C4-2B (cell line): ENCODE measurements at regions not wholly inside any gene's neighbourhood (a gene's known extent, or its start where the extent isn't known, plus 50 kb on each side); places are given as distances from the start of the nearest gene placed in this dataset.
"Not testable (repeated sequence)": the region's sequence is repeated elsewhere in the genome, so short reads cannot be mapped to it uniquely, and the experiment has no call there.

Experiments
- ZFX ChIP-seq: fragments of 450-650 bp; IDR thresholded peaks from 2 replicates; pipeline ENCODE4 v1.6.1; 2017
- TF ChIP-seq, protein P1 (sequence below): fragments of 450-650 bp; conservative IDR thresholded peaks from 2 replicates; pipeline ENCODE4 v1.5.1; 2017; ENCODE audit warnings: mild to moderate bottlenecking

DNA sequence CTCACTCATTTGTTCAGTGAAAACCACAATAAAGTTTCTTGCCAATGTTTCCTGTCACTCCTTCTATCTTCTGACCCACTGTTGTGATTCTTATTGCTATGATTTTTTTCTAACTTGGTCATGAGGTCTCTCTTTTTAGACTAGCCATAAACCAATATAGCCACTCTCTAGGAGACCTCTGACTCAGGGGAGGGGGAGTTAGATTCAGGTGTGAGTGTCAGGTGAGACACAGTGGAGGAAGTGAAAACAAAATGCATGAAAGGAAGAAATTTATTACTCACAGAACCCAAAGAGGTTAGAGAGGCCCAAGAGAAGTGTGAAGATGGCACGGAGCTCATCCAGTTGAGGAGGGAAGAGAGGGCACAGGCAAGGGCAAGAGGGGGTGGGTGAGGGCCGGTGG is 94.4 kb upstream of the PRSS3 start:
- TF ChIP-seq, protein P1, sequence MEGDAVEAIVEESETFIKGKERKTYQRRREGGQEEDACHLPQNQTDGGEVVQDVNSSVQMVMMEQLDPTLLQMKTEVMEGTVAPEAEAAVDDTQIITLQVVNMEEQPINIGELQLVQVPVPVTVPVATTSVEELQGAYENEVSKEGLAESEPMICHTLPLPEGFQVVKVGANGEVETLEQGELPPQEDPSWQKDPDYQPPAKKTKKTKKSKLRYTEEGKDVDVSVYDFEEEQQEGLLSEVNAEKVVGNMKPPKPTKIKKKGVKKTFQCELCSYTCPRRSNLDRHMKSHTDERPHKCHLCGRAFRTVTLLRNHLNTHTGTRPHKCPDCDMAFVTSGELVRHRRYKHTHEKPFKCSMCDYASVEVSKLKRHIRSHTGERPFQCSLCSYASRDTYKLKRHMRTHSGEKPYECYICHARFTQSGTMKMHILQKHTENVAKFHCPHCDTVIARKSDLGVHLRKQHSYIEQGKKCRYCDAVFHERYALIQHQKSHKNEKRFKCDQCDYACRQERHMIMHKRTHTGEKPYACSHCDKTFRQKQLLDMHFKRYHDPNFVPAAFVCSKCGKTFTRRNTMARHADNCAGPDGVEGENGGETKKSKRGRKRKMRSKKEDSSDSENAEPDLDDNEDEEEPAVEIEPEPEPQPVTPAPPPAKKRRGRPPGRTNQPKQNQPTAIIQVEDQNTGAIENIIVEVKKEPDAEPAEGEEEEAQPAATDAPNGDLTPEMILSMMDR = not testable (repeated sequence)
- TF ChIP-seq ZFX = not testable (repeated sequence)
